WTC11 (cell line): ENCODE measurements at regions not wholly inside any gene's neighbourhood (a gene's known extent, or its start where the extent isn't known, plus 50 kb on each side); places are given as distances from the start of the nearest gene placed in this dataset.

Source experiments
- ATAC-seq: fragments of 200-7000 bp; cut with Tn5 transposase; 2 replicates; pipeline ENCODE4 v1.10.0; 2021; ENCODE audit warnings: mild to moderate bottlenecking, moderate library complexity
- CTCF ChIA-PET: fragments of 300-600 bp; sonication (Branson Sonifier 250); formaldehyde crosslinking; loops from one replicate; lab custom pipeline; 2021; ENCODE audit warnings: antibody characterized with exemption; lab: Charles Lee
- POLR2A ChIA-PET: fragments of 350-600 bp; sonication (Branson Sonifier 250); formaldehyde crosslinking; loops from one replicate; lab custom pipeline; 2021; ENCODE audit warnings: antibody characterized with exemption; lab: Charles Lee
- DNase-seq: peaks from one replicate; pipeline ENCODE4 v3.0.0; 2021; ENCODE audit warnings: low spot score
- H3K27ac Mint-ChIP-seq: 2 replicates; pipeline ENCODE4 v1.8.0; 2021; ENCODE audit warnings: mixed read lengths
- H3K27me3 Mint-ChIP-seq: 2 replicates; pipeline ENCODE4 v1.8.0; 2021; ENCODE audit warnings: low read depth, mild to moderate bottlenecking, moderate library complexity, mixed read lengths
- H3K36me3 Mint-ChIP-seq: 2 replicates; pipeline ENCODE4 v1.8.0; 2021; ENCODE audit warnings: mixed read lengths
- H3K4me1 Mint-ChIP-seq: 2 replicates; pipeline ENCODE4 v1.8.0; 2022; ENCODE audit warnings: mixed read lengths
- H3K4me3 Mint-ChIP-seq: 2 replicates; pipeline ENCODE4 v1.8.0; 2021; ENCODE audit warnings: mild to moderate bottlenecking, moderate library complexity, mixed read lengths
- H3K9me3 Mint-ChIP-seq: 2 replicates; pipeline ENCODE4 v1.8.0; 2021; ENCODE audit warnings: mixed read lengths
- ARID4B ChIP-seq: sonication (generic); formaldehyde crosslinking; IDR thresholded peaks from 2 replicates; pipeline ENCODE4 v1.8.0; 2023; ENCODE audit warnings: missing genetic modification reagents, mild to moderate bottlenecking, borderline replicate concordance
- ATF1 ChIP-seq: sonication (generic); formaldehyde crosslinking; IDR thresholded peaks from 2 replicates; pipeline ENCODE4 v1.8.1; 2023; ENCODE audit warnings: mild to moderate bottlenecking, moderate library complexity, missing genetic modification reagents
- CBFB ChIP-seq: sonication (generic); formaldehyde crosslinking; IDR thresholded peaks from 2 replicates; pipeline ENCODE4 v1.8.1; 2022; ENCODE audit warnings: mild to moderate bottlenecking, low read depth, missing genetic modification reagents
- CDX4 ChIP-seq: fragments of 250-450 bp; sonication (Bioruptor Pico); IDR thresholded peaks from 2 replicates; pipeline ENCODE4 v1.9.0; 2021; ENCODE audit warnings: moderate library complexity, mild to moderate bottlenecking, inconsistent platforms, borderline replicate concordance
- E2F5 ChIP-seq: sonication (generic); formaldehyde crosslinking; IDR thresholded peaks from 2 replicates; pipeline ENCODE4 v1.8.1; 2022; ENCODE audit warnings: mild to moderate bottlenecking, moderate library complexity, missing genetic modification reagents
- EMX1 ChIP-seq: fragments of 250-450 bp; sonication (Bioruptor Pico); IDR thresholded peaks from 2 replicates; pipeline ENCODE4 v1.8.0; 2021; ENCODE audit warnings: mild to moderate bottlenecking
- ERG ChIP-seq: fragments of 250-450 bp; sonication (Bioruptor Pico); IDR thresholded peaks from 2 replicates; pipeline ENCODE4 v1.8.0; 2021; ENCODE audit warnings: mild to moderate bottlenecking
- ESRRA ChIP-seq: sonication (generic); formaldehyde crosslinking; IDR thresholded peaks from 2 replicates; pipeline ENCODE4 v1.8.1; 2022; ENCODE audit warnings: mild to moderate bottlenecking, missing genetic modification reagents, borderline replicate concordance
- ETV6 ChIP-seq: sonication (generic); formaldehyde crosslinking; IDR thresholded peaks from 2 replicates; pipeline ENCODE4 v1.8.1; 2022; ENCODE audit warnings: mild to moderate bottlenecking, missing genetic modification reagents
- FOXK1 ChIP-seq: sonication (generic); formaldehyde crosslinking; IDR thresholded peaks from 2 replicates; pipeline ENCODE4 v1.8.0; 2022; ENCODE audit warnings: mild to moderate bottlenecking, moderate library complexity, missing genetic modification reagents
- FOXP1 ChIP-seq: sonication (generic); formaldehyde crosslinking; IDR thresholded peaks from 2 replicates; pipeline ENCODE4 v1.8.0; 2022; ENCODE audit warnings: missing genetic modification reagents, mild to moderate bottlenecking, moderate library complexity, borderline replicate concordance
- FOXP4 ChIP-seq: sonication (generic); formaldehyde crosslinking; IDR thresholded peaks from 2 replicates; pipeline ENCODE4 v1.8.0; 2022; ENCODE audit warnings: mild to moderate bottlenecking, missing genetic modification reagents
- GABPB1 ChIP-seq: sonication (generic); formaldehyde crosslinking; IDR thresholded peaks from 2 replicates; pipeline ENCODE4 v1.8.1; 2023; ENCODE audit warnings: mild to moderate bottlenecking, missing genetic modification reagents
- GTF2I ChIP-seq: fragments of 250-450 bp; sonication (Bioruptor Pico); conservative IDR thresholded peaks from 2 replicates; pipeline ENCODE4 v1.4.0; 2021; ENCODE audit warnings: mild to moderate bottlenecking
- HMGXB4 ChIP-seq: sonication (generic); formaldehyde crosslinking; IDR thresholded peaks from 2 replicates; pipeline ENCODE4 v1.8.1; 2023; ENCODE audit warnings: mild to moderate bottlenecking, moderate library complexity, missing genetic modification reagents
- KAT7 ChIP-seq: sonication (generic); formaldehyde crosslinking; IDR thresholded peaks from 2 replicates; pipeline ENCODE4 v1.8.1; 2023; ENCODE audit warnings: missing genetic modification reagents, mild to moderate bottlenecking, borderline replicate concordance
- MYBL2 ChIP-seq: sonication (generic); formaldehyde crosslinking; IDR thresholded peaks from 2 replicates; pipeline ENCODE4 v1.8.1; 2023; ENCODE audit warnings: mild to moderate bottlenecking, moderate library complexity, missing genetic modification reagents
- NR1H2 ChIP-seq: sonication (generic); formaldehyde crosslinking; IDR thresholded peaks from 2 replicates; pipeline ENCODE4 v1.9.0; 2021; ENCODE audit warnings: mild to moderate bottlenecking, moderate library complexity, missing genetic modification reagents
- NR2C2 ChIP-seq: sonication (generic); formaldehyde crosslinking; IDR thresholded peaks from 2 replicates; pipeline ENCODE4 v1.8.0; 2022; ENCODE audit warnings: mild to moderate bottlenecking, missing genetic modification reagents
- SOX15 ChIP-seq: fragments of 250-450 bp; sonication (Bioruptor Pico); IDR thresholded peaks from 2 replicates; pipeline ENCODE4 v1.9.0; 2021; ENCODE audit warnings: mild to moderate bottlenecking
- ZBTB21 ChIP-seq: sonication (generic); formaldehyde crosslinking; IDR thresholded peaks from 2 replicates; pipeline ENCODE4 v1.8.1; 2023; ENCODE audit warnings: mild to moderate bottlenecking, missing genetic modification reagents, borderline replicate concordance
- ZBTB43 ChIP-seq: sonication (generic); formaldehyde crosslinking; IDR thresholded peaks from 2 replicates; pipeline ENCODE4 v1.8.1; 2023; ENCODE audit warnings: mild to moderate bottlenecking, missing genetic modification reagents

GRCh38 chr15:58311556-58311955 lies 120.2 kb upstream of the LIPC start (continued):
- TF ChIP-seq ZBTB43 (CRISPR knock-in tag): no peak
- no peak for TF ChIP-seq ETV6
- no peak for TF ChIP-seq CBFB (CRISPR knock-in tag)
- no peak for TF ChIP-seq KAT7 (CRISPR knock-in tag)
- TF ChIP-seq ESRRA (CRISPR knock-in tag): no peak
- TF ChIP-seq NR1H2: no peak
- no peak for TF ChIP-seq E2F5 (CRISPR knock-in tag)
- TF ChIP-seq FOXP4 (CRISPR knock-in tag): no peak

GRCh38 chr15:58312031-58312430 lies 119.8 kb upstream of the LIPC start:
- no peaks in the 10 kb centered on the region for H3K36me3 Mint-ChIP-seq
- H3K27me3 Mint-ChIP-seq: no peaks in the 10 kb centered on the region
- no peak overlapping the region for H3K27ac Mint-ChIP-seq
- H3K4me3 Mint-ChIP-seq: no peak overlapping the region
- CTCF ChIA-PET: no interaction called here
- DNase-seq (no peak), ATAC-seq (no peak)
- POLR2A ChIA-PET: no interaction called here
- no peaks in the 10 kb centered on the region for H3K9me3 Mint-ChIP-seq
- H3K4me1 Mint-ChIP-seq: peaks cover 13% of the 10 kb centered on the region
- TF ChIP-seq ETV6 (no peak), ARID4B (no peak), ERG (CRISPR knock-in tag) (no peak), GTF2I (CRISPR knock-in tag) (no peak), CDX4 (no peak), ZBTB21 (CRISPR knock-in tag) (no peak), EMX1 (CRISPR knock-in tag) (no peak), ATF1 (CRISPR knock-in tag) (no peak), MYBL2 (CRISPR knock-in tag) (no peak), HMGXB4 (CRISPR knock-in tag) (no peak), GABPB1 (CRISPR knock-in tag) (no peak), FOXK1 (CRISPR knock-in tag) (no peak), NR2C2 (CRISPR knock-in tag) (no peak), FOXP1 (no peak), SOX15 (no peak)
